Fibroblast of villous mesenchyme (primary cell): ENCODE measurements at regions not wholly inside any gene's neighbourhood (a gene's known extent, or its start where the extent isn't known, plus 50 kb on each side); places are given as distances from the start of the nearest gene placed in this dataset.

Experiments used
- DNase-seq: peaks from one replicate; pipeline ENCODE4 v3.0.0-alpha.2; 2010; ENCODE audit warnings: low read depth
- H3K4me3 ChIP-seq: 2 replicates; pipeline ENCODE4 v1.5.1; 2011; ENCODE audit warnings: low read depth, mild to moderate bottlenecking, low read length
- CTCF ChIP-seq: IDR thresholded peaks from 2 replicates; pipeline ENCODE4 v1.5.1; 2012; ENCODE audit warnings: low read depth, mild to moderate bottlenecking, low read length; ENCODE audit not compliant: insufficient read depth

- DNase-seq = no peak
- H3K4me3 ChIP-seq = no peak overlapping the region
- no peak for TF ChIP-seq CTCF
Measured at GRCh38 chr5:167061695-167062094, 1229.8 kb upstream of the WWC1 start.

- no peak for TF ChIP-seq CTCF
- no peak for DNase-seq
- H3K4me3 ChIP-seq = no peak overlapping the region
Measured at GRCh38 chr5:167063116-167063515, 1228.3 kb upstream of the WWC1 start.

GRCh38 chr5:167063788-167064187 is 1227.7 kb upstream of the WWC1 start:
- no peak overlapping the region for H3K4me3 ChIP-seq
- DNase-seq = no peak
- no peak for TF ChIP-seq CTCF

- no peak for DNase-seq
- no peak for TF ChIP-seq CTCF
Measured at GRCh38 chr5:167064198-167064776, 1227.2 kb upstream of the WWC1 start.

GRCh38 chr5:167065794-167066193 is 1225.7 kb upstream of the WWC1 start:
- H3K4me3 ChIP-seq = no peak overlapping the region
- TF ChIP-seq CTCF = no peak
- no peak for DNase-seq

More at GRCh38 chr5:167064198-167064776, 1227.2 kb upstream of the WWC1 start:
- no peak overlapping the region for H3K4me3 ChIP-seq

GRCh38 chr5:167071981-167072610 is 1219.3 kb upstream of the WWC1 start:
- no peak overlapping the region for H3K4me3 ChIP-seq
- TF ChIP-seq CTCF = no peak
- no peak for DNase-seq

GRCh38 chr5:167081561-167081960 is 1209.9 kb upstream of the WWC1 start:
- no peak for TF ChIP-seq CTCF
- no peak for DNase-seq
- no peak overlapping the region for H3K4me3 ChIP-seq
